Ovary (tissue), 7 donors: ENCODE measurements at regions not wholly inside any gene's neighbourhood (a gene's known extent, or its start where the extent isn't known, plus 50 kb on each side); places are given as distances from the start of the nearest gene placed in this dataset.

Source experiments
- DNase-seq, 5 donors: peaks; one replicate each; pipeline ENCODE4 v3.0.0-alpha.2; 2019 to 2020
- H3K27ac ChIP-seq, 2 donors: fragments of 200-600 bp; one replicate each; pipeline versions ENCODE4 v1.5.1 to v1.8.0; 2019 to 2022
- H3K27me3 ChIP-seq: fragments of 200-600 bp; one replicate; pipeline ENCODE4 v1.8.0; 2022
- H3K36me3 ChIP-seq: fragments of 200-600 bp; sonication (generic); one replicate; pipeline ENCODE4 v1.5.1; 2019
- H3K4me1 ChIP-seq: one replicate; pipeline ENCODE4 v1.8.1; 2013; ENCODE audit warnings: mild to moderate bottlenecking, moderate library complexity; ENCODE audit not compliant: insufficient read depth
- H3K4me3 ChIP-seq: fragments of 200-600 bp; sonication (generic); one replicate; pipeline ENCODE4 v1.5.1; 2017
- H3K9me3 ChIP-seq, 2 donors: fragments of 200-600 bp in 1 of 2; sonication (generic) in 1 of 2; one replicate each; pipeline versions ENCODE4 v1.5.1 to v1.8.1; 2013 to 2019; ENCODE audit warnings: mild to moderate bottlenecking in 1 of 2, moderate library complexity in 1 of 2
- CTCF ChIP-seq, 3 donors: fragments of 450-650 bp in 2 of 3; fragments of 200-600 bp in 1 of 3; IDR thresholded peaks; one replicate each; pipeline versions ENCODE4 v1.5.1 to v1.8.0; 2016 to 2022; ENCODE audit warnings: antibody characterized with exemption in 3 of 3, mild to moderate bottlenecking in 1 of 3
- EP300 ChIP-seq: sonication (generic); formaldehyde crosslinking; IDR thresholded peaks from one replicate; pipeline ENCODE4 v1.6.1; 2017; ENCODE audit warnings: antibody characterized with exemption
- POLR2A ChIP-seq: fragments of 450-650 bp; IDR thresholded peaks from one replicate; pipeline ENCODE4 v1.6.1; 2017; ENCODE audit warnings: antibody characterized with exemption, mild to moderate bottlenecking, moderate library complexity
- WGBS, 3 donors: extraction: QIAGEN DNeasy Blood & Tissue Kit in 1 of 3; methylation state at CpG; one replicate each; pipeline versions ENCODE4 v1.1.5 to v1.1.7; 2013 to 2017; 5-methylcytosine and 5-hydroxymethylcytosine counted together
- intact Hi-C, 4 donors: fragments of 100-400 bp; cut with DNase I; formaldehyde crosslinking; loops; one replicate each; pipeline versions ENCODE4 v1.11.0 to v1.15.1; 2022 to 2023
- donor health status: DM: no; HTN: no; CAD: no; lungs with moderate emphysema.
- donor health status: DM: no; HTN: no; CAD: no.
- donor health status: Bipolar disorder and iron deficiency.
- donor health status: DM: no; HTN: no; CAD: no.
- donor health status: DM: yes; HTN: yes; CAD: no.

- Histone ChIP-seq H3K9me3 (no peaks in the 10 kb centered on the region), H3K27ac (no peak overlapping the region), H3K36me3 (no peaks in the 10 kb centered on the region), H3K4me1 (no peaks in the 10 kb centered on the region), H3K4me3 (no peak overlapping the region), H3K27me3 (no peaks in the 10 kb centered on the region)
- no peak for TF ChIP-seq POLR2A
- intact Hi-C loops: no loop called here
- DNase-seq: no peak
Observed at GRCh38 chr2:163259489-163259888, 420.9 kb upstream of the KCNH7 start.

DNA sequence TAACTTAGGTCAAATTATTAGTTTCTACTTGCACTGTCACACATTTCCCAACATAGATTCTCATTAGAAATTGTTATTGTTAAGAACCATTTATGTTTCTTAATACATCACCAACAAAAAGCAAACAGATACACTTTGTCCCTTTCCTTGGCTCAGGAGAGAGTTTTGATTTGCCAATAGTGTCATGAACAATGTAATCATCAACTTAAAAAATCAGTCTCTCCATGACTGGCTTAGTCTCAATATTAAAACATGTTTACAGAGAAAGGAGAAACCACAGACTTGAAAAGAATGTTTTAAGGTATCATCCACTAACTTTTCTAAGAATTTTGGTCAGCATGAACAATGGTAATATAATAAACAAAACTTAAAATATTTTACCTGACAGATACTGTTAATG, 416.5 kb upstream of the KCNH7 start:
- Histone ChIP-seq H3K36me3 (no peaks in the 10 kb centered on the region), H3K27ac (no peak overlapping the region), H3K27me3 (no peaks in the 10 kb centered on the region), H3K4me1 (no peaks in the 10 kb centered on the region), H3K9me3 (no peaks in the 10 kb centered on the region), H3K4me3 (no peak overlapping the region)
- TF ChIP-seq CTCF (IDR thresholded peaks at IDR 0.05): no peak
- no peak for TF ChIP-seq EP300
- no peak for TF ChIP-seq POLR2A
- intact Hi-C loops: no loop called here
- no peak for DNase-seq

GRCh38 chr2:163253621-163254285, 415.2 kb upstream of the KCNH7 start:
- Histone ChIP-seq H3K9me3 (no peaks in the 10 kb centered on the region), H3K27me3 (no peaks in the 10 kb centered on the region), H3K27ac (no peak overlapping the region), H3K4me1 (no peaks in the 10 kb centered on the region), H3K36me3 (no peaks in the 10 kb centered on the region), H3K4me3 (no peak overlapping the region)
- TF ChIP-seq CTCF (IDR thresholded peaks at IDR 0.05): no peak
- no peak for TF ChIP-seq POLR2A
- TF ChIP-seq EP300: no peak
- 22 to 25% (median 23%) methylated on average over 6 of the region's 6 CpGs for WGBS, 3 donors
- no peak for DNase-seq
- intact Hi-C loops: no loop called here

- Histone ChIP-seq H3K27me3 (no peaks in the 10 kb centered on the region), H3K4me1 (no peaks in the 10 kb centered on the region), H3K36me3 (no peaks in the 10 kb centered on the region), H3K27ac (no peak overlapping the region), H3K9me3 (no peaks in the 10 kb centered on the region), H3K4me3 (no peak overlapping the region)
- no peak for DNase-seq
- intact Hi-C loops: no loop called here
- 88 to 89% (median 88%) methylated on average over 3 of the region's 3 CpGs for WGBS, 3 donors
- TF ChIP-seq EP300 (no peak), CTCF (IDR thresholded peaks at IDR 0.05) (no peak), POLR2A (no peak)
Observed at GRCh38 chr2:163252199-163252598, 413.6 kb upstream of the KCNH7 start.

DNA sequence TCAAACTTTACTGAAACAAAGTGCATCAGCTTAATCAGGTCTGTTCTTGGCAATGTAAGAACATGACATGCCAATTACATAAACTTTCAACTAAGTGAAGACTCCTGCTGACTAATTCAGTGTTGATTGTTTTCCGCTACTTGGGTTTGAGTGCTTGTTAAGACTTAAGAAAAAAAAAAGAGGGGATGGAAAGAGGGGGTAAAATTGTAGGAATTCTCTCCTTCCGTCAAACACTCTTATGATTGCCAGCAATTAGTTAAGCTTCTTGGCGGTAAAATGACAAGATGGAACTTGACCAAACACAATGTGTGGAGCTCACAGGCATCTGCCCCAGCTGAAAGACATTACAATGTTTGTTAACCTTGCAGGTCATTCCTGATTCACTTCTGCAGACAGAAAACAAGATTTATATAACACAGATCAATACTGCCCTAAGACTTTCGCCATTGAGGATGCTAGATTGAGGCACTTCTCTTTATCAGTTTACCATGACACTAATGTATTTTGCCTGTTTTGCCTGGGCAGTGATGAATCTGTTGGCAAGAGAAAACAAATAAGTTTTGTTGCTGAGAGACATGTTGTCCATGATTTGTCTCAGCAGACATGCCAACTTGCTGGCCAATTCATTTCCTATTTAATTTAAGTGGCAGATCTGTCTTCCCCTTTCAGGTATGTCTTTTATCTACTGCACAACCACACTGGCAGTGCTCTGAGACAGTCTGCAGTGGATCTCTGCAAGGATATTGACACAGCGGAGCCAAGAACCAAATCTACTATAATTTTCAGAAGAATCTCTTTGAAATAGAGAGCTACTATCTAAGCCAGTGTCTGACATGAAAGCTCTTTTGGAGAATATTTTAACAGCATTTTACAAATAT, 410.0 kb upstream of the KCNH7 start:
- H3K9me3 ChIP-seq: no peaks in the 10 kb centered on the region
- TF ChIP-seq POLR2A (no peak), EP300 (no peak), CTCF (IDR thresholded peaks at IDR 0.05) (no peak)
- no peak overlapping the region for H3K4me3 ChIP-seq
- no peaks in the 10 kb centered on the region for H3K27me3 ChIP-seq
- intact Hi-C loops: loop anchor here in 1 of 4 donors (1.0 kb wide), 1 partner anchor 32 kb away; no protein-coding TSS in a partner anchor
- no peak for DNase-seq
- no peaks in the 10 kb centered on the region for H3K36me3 ChIP-seq
- 88 to 94% (median 92%) methylated on average over 5 of the region's 5 CpGs for WGBS, 3 donors
- H3K4me1 ChIP-seq: no peaks in the 10 kb centered on the region
- no peak overlapping the region for H3K27ac ChIP-seq
